ENCODE measurements at regions not wholly inside any gene's neighbourhood (a gene's known extent, or its start where the extent isn't known, plus 50 kb on each side); places are given as distances from the start of the nearest gene placed in this dataset.
"Not testable (repeated sequence)": the region's sequence is repeated elsewhere in the genome, so short reads cannot be mapped to it uniquely, and the experiment has no call there.

GRCh38 chr12:131642771-131643170 is 68.1 kb upstream of the SFSWAP start:
- no peak overlapping the region for H3K27ac Mint-ChIP-seq (ENCODE audit: unreplicated experiment)
- H3K4me1 Mint-ChIP-seq (ENCODE audit: unreplicated experiment) = no peaks in the 10 kb centered on the region
- no peak for DNase-seq (ENCODE audit: extremely low spot score, unreplicated experiment)
- H3K36me3 Mint-ChIP-seq (ENCODE audit: unreplicated experiment) = no peaks in the 10 kb centered on the region
- no peaks in the 10 kb centered on the region for H3K9me3 Mint-ChIP-seq (ENCODE audit: unreplicated experiment)
- no peak overlapping the region for H3K4me3 Mint-ChIP-seq (ENCODE audit: unreplicated experiment)
- peaks cover 4% of the 10 kb centered on the region for H3K27me3 Mint-ChIP-seq (ENCODE audit: unreplicated experiment)
- TF ChIP-seq CTCF (IDR thresholded peaks at IDR 0.05) = no peak

GRCh38 chr12:131643631-131644452 is 67.0 kb upstream of the SFSWAP start:
- Mint-ChIP-seq H3K27ac (ENCODE audit: unreplicated experiment) (no peak overlapping the region), H3K4me3 (ENCODE audit: unreplicated experiment) (no peak overlapping the region), H3K27me3 (ENCODE audit: unreplicated experiment) (no peaks in the 10 kb centered on the region), H3K9me3 (ENCODE audit: unreplicated experiment) (no peaks in the 10 kb centered on the region), H3K4me1 (ENCODE audit: unreplicated experiment) (no peaks in the 10 kb centered on the region), H3K36me3 (ENCODE audit: unreplicated experiment) (no peaks in the 10 kb centered on the region)
- TF ChIP-seq CTCF (IDR thresholded peaks at IDR 0.05) = no peak
- DNase-seq (ENCODE audit: extremely low spot score, unreplicated experiment) = no peak

- Mint-ChIP-seq H3K4me3 (ENCODE audit: unreplicated experiment) (no peak overlapping the region), H3K9me3 (ENCODE audit: unreplicated experiment) (no peaks in the 10 kb centered on the region), H3K27me3 (ENCODE audit: unreplicated experiment) (no peaks in the 10 kb centered on the region), H3K36me3 (ENCODE audit: unreplicated experiment) (no peaks in the 10 kb centered on the region), H3K27ac (ENCODE audit: unreplicated experiment) (no peak overlapping the region), H3K4me1 (ENCODE audit: unreplicated experiment) (no peaks in the 10 kb centered on the region)
- no peak for TF ChIP-seq CTCF (IDR thresholded peaks at IDR 0.05)
- DNase-seq (ENCODE audit: extremely low spot score, unreplicated experiment) = no peak
Measured at GRCh38 chr12:131644481-131644880, 66.4 kb upstream of the SFSWAP start.

- H3K36me3 Mint-ChIP-seq (ENCODE audit: unreplicated experiment); H3K9me3 Mint-ChIP-seq (ENCODE audit: unreplicated experiment); H3K4me3 Mint-ChIP-seq (ENCODE audit: unreplicated experiment); H3K27ac Mint-ChIP-seq (ENCODE audit: unreplicated experiment); DNase-seq (ENCODE audit: extremely low spot score, unreplicated experiment); H3K27me3 Mint-ChIP-seq (ENCODE audit: unreplicated experiment); H3K4me1 Mint-ChIP-seq (ENCODE audit: unreplicated experiment): not testable (repeated sequence)
Measured at GRCh38 chr12:131644917-131645316, 66.0 kb upstream of the SFSWAP start.

GRCh38 chr12:131645557-131645956 is 65.3 kb upstream of the SFSWAP start:
- H3K4me1 Mint-ChIP-seq (ENCODE audit: unreplicated experiment); H3K36me3 Mint-ChIP-seq (ENCODE audit: unreplicated experiment); H3K27me3 Mint-ChIP-seq (ENCODE audit: unreplicated experiment); H3K9me3 Mint-ChIP-seq (ENCODE audit: unreplicated experiment); H3K27ac Mint-ChIP-seq (ENCODE audit: unreplicated experiment); H3K4me3 Mint-ChIP-seq (ENCODE audit: unreplicated experiment); DNase-seq (ENCODE audit: extremely low spot score, unreplicated experiment): not testable (repeated sequence)

GRCh38 chr12:131646444-131646843 is 64.4 kb upstream of the SFSWAP start:
- not testable (repeated sequence) for H3K27ac Mint-ChIP-seq (ENCODE audit: unreplicated experiment)

More at GRCh38 chr12:131646444-131646843, 64.4 kb upstream of the SFSWAP start:
- H3K27me3 Mint-ChIP-seq (ENCODE audit: unreplicated experiment); H3K9me3 Mint-ChIP-seq (ENCODE audit: unreplicated experiment); H3K4me3 Mint-ChIP-seq (ENCODE audit: unreplicated experiment); H3K4me1 Mint-ChIP-seq (ENCODE audit: unreplicated experiment); H3K36me3 Mint-ChIP-seq (ENCODE audit: unreplicated experiment); DNase-seq (ENCODE audit: extremely low spot score, unreplicated experiment): not testable (repeated sequence)
